HCEC 1CT (cell line): ENCODE measurements at regions not wholly inside any gene's neighbourhood (a gene's known extent, or its start where the extent isn't known, plus 50 kb on each side); places are given as distances from the start of the nearest gene placed in this dataset.

Experiments
- DNase-seq: peaks from one replicate; pipeline ENCODE4 v3.0.0-alpha.2; 2017

- no peak for DNase-seq
Measured at GRCh38 chr10:53749439-53749838, 976.9 kb upstream of the MBL2 start.

DNA sequence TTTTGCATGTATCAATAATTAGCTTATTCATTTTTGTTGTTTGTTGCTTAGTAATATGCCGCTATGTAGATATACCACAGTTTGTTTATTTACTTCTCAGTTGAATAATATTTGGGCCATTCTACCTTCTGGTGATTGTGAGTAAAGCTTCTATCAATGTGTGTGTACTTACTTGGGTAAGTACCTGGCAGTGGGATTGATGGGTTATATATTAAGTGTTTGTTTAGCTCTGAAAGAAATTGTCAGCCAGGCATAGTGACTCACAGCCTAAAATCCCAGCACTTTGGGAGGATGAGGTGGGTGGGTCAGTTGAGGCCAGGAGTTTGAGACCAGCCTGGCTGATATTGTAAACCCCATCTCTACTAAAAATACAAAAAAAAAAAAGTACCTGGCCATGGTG is 975.7 kb upstream of the MBL2 start:
- no peak for DNase-seq

DNA sequence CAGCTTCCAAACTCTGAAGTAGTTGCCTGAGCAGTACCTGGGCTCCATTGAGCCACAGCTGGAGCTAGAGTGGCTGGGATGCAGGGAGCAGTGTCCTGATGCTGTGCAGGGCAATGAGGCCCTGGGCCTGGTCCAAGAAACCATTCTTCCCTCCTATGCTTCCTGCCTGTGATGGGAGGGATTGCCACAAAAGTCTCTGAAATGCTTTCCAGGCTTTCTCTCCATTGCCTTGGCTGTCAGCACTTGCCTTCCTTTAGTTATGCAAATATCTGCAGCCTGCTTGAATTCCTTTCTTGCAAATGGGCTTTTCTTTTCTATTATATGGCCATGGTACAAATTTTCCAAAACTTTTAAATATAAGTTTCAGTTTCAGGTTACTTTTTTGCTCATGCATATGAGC is 972.2 kb upstream of the MBL2 start:
- DNase-seq = no peak

GRCh38 chr10:53744176-53744575 is 971.6 kb upstream of the MBL2 start:
- DNase-seq = no peak

GRCh38 chr10:53737132-53737531 is 964.5 kb upstream of the MBL2 start:
- no peak for DNase-seq

- DNase-seq = no peak
Measured at GRCh38 chr10:53726921-53727320, 954.3 kb upstream of the MBL2 start.

DNA sequence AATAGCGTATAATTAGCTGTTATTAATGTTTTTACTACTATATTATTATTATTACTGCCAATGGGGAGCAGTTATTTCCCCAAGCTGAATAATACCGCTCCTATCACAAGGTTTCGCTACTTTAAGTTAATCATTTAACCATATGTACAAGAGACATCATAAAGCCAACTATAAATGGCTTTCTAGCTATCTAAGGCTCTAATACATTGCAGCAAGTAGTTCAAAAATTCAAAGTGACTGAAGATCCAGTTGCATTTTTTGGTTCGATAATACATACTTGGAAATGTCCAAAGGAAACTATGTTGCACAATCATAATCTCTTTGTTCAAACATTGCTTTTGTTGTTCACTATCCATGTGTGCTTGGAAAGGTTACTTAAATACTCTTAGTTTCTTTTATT is 952.0 kb upstream of the MBL2 start:
- no peak for DNase-seq

GRCh38 chr10:53719658-53720057 is 947.1 kb upstream of the MBL2 start:
- no peak for DNase-seq

DNA sequence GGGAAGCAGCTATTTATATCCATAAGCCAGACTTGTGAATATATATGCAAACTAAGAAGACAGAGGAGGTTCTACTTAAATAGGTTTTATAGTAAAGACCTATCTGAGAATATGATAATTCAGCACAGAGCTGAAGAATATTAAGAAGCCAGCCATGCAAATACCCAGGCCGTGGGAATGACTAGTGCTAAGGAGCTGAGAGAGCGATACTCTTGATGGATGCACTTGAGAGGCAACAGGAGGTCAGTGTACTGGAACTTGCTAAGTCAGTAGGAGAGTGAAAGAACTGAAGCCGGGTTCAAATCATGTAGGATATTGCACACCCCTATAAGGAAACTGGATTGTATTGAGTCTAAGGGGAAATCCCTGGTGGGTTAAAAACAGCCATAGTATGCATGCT is 943.6 kb upstream of the MBL2 start:
- no peak for DNase-seq

DNA sequence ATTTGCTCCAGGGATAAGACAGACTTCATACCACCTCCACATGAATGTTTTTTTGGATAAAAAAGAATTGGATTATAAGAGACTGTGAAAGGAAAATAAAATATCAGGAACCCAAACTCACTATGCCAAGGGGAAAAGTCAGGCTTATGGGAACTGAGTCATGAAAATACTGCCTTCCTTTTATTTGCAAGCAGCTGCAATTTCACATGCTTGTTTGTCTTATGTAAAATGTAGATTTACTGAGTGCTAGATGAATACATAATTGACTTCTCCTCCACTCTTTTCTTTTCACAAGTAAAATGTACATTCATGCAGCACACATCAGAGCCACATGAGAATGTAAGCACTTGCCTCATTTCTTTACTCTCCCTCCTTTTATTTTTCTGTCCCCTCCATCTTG is 940.8 kb upstream of the MBL2 start:
- DNase-seq = no peak

- no peak for DNase-seq
Measured at GRCh38 chr10:53702489-53702888, 929.9 kb upstream of the MBL2 start.

DNA sequence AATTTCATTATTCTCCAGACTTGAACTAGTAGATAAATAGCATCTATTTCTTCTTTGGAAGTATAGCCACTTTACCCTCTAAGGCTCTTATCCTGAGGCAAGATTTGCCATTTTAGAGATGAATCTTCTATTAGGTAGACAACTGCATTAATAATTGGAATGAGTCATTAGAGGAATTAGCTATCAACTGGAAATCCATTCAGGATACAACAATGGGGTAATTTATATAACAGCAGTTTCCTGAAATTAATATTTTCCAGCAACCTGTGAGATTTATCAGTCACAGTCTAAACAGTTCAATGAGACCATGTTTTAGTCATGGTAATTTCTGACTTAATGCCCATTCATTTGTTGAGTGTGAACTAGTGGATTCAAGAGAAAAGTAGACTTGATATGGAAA is 928.6 kb upstream of the MBL2 start:
- no peak for DNase-seq

DNA sequence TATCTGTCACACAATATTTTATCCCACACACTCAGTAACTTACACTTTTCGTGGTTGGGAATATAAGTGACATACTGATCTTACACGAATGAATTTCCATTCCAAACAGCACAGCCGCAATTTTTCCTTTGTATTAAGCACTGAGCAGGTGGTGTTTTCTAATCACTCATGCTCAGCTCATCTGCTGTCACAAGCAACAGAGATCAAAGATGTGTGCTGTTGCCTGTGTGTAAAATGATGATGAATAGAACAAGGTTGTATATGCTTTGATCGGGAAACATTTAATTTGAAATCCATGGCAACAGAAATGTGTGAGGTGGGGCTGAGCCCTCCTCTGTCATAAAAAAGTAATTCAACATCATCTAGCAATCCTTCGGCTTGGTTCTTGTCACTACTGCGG is 927.7 kb upstream of the MBL2 start:
- DNase-seq = no peak

- DNase-seq = no peak
Measured at GRCh38 chr10:53699684-53700083, 927.1 kb upstream of the MBL2 start.

DNA sequence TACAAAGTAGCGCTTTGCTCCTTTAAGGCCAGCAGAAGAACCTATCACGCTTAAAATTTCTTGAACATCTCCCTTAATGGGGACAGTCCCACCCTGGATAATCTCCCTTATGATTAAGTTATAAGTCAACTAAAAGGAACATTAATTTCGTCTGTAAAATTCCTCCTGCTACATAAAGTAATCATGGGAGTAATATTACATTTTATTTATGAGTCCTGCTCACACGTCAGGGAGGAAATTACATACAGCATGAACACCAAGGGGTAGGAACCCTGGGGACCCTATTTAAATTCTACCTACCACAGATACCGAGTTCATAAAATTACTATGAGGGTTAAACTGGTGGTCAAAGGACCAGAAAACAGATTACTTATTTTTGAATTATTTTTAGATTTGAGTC is 926.6 kb upstream of the MBL2 start:
- DNase-seq = no peak

DNA sequence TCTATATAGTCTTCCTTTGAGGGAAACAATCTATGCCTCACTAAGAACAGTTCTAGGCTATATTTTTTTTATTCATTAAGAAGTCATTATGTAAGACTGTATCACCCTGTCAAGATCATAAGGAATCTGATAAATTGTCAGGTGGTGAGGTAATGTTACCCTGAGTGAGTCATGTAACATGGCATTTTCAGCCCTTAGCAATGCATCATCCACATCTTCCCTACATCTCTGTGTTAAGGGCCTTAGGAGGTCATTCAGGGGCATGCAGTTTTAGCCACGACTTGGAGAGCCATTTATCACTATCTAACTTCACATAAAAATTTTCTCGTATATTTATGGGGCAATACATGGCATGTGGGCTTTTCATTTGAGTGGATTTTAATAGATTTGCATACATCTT is 924.5 kb upstream of the MBL2 start:
- DNase-seq = no peak

DNA sequence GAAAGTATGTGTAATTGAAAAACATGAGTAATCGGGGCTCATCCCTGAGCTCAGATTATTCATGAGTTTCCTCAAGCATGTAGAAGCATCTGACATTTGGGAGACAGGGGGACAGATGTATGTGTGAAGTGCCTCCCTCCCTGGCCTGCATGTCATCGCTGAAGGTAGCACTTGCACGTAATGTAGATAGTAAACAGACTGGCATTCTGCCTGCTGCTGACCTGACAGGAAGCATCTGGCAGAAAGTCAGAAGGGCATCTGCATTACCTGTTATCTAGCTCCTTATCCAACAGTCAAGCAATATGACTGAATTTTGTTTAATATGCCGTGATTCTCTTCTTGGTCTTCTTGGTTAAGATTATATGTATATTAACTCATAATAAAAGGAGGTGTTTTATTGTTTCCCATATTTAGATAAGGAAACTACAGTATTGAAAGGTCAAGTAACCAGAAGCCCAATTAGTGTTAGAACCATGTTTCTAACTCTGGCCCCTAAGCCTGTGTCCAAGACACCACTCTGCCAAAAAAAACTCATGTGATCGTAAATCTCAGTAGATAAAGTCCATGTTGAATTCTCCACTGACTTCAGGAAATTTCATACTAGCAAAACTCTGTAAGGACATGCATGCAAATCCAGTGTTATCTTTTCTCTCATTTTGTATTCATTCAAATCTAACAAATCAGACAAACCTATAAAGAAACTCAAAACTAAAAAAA is 918.1 kb upstream of the MBL2 start:
- no peak for DNase-seq

GRCh38 chr10:53687800-53688199 is 915.2 kb upstream of the MBL2 start:
- no peak for DNase-seq

- DNase-seq = no peak
Measured at GRCh38 chr10:53682885-53683284, 910.3 kb upstream of the MBL2 start.

GRCh38 chr10:53682458-53682857 is 909.9 kb upstream of the MBL2 start:
- no peak for DNase-seq

GRCh38 chr10:53679666-53680065 is 907.1 kb upstream of the MBL2 start:
- DNase-seq = no peak

- DNase-seq = no peak
Measured at GRCh38 chr10:53675177-53675576, 902.6 kb upstream of the MBL2 start.

- DNase-seq = no peak
Measured at GRCh38 chr10:53667063-53667462, 894.5 kb upstream of the MBL2 start.

DNA sequence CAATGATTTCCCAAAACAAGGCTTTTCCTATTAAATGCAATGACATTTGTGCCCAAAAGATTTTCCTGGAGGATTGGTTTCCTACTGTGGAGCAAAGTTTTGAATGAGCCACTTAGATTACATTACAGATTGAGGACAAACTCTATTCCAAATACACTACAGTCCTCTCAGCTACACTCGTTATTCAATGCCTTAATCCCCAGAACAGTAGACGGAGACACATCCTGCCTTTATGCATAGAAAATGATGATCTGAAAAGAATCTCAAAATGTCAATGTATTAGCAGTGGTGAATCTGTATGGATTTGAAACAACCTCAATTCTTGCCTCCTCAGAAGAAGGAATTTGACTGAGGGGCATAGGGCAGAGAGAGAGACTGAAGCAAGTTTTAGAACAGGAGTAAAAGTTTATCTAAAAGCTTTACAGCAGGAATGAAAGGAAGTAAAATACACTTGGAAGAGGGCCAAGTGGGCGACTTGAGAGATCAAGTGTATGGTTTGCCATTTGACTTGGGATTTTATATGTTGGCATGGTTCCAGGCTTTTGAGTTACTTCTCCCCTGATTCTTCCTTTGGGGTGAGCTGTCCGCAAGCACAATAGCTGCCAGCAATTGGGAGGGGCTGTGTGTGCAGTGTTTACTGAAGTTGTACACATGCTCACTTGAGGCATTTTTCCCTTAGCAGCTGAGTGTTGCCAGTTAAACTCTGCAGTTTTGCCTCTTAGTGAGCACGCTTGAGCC is 891.9 kb upstream of the MBL2 start:
- DNase-seq = no peak

DNA sequence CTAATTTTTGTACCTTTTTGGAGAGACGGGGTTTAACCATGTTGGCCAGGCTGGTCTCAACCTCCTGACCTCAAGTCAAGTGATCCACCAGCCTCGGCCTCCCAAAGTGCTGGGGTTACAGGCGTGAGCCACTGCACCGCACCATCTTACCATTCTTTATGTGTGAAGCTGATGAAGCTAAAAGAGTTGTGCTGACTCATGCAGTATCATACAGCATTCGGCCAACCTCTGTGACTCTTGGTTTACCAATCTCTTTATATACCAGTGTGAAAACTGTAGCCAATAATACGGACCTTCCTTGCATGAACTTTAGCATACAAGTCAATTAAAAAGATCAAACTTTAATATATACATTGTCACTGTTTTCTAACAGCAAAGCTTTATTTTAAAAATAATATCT is 878.2 kb upstream of the MBL2 start:
- DNase-seq = no peak
